ENCODE measurements at regions not wholly inside any gene's neighbourhood (a gene's known extent, or its start where the extent isn't known, plus 50 kb on each side); places are given as distances from the start of the nearest gene placed in this dataset.

DNA sequence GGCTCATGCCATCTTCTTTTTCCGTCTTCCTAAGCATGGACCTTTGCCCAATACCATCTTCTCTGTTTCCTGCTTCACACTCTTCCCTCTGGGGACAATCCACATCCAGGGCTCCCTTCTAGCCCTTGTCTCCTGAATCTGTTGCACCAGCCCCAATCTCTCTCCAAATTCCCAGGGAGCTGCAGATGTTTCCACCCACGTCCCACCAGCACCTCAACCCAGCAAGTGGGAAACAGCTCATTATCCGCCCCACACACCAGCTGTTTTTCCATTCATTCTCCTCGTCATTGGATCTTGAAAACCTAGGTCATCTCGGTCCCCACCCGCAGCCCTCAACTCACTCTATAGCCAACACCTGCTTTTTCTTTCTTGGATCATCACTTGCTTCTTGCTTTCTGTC is 185.0 kb upstream of the CDYL start:
- H3K4me1 Mint-ChIP-seq: peaks cover 2% of the 10 kb centered on the region
- H3K4me3 ChIP-seq (ENCODE audit: low read length): no peak overlapping the region
- H3K9me3 Mint-ChIP-seq: no peaks in the 10 kb centered on the region
- H3K9me3 ChIP-seq (ENCODE audit: control insufficient read depth, low read length): no peaks in the 10 kb centered on the region
- no peak overlapping the region for H3K4me3 Mint-ChIP-seq
- H3K27me3 ChIP-seq (ENCODE audit: control insufficient read depth, insufficient read depth, low read length, poor library complexity, severe bottlenecking): no peaks in the 10 kb centered on the region
- H3K36me3 ChIP-seq (ENCODE audit: control insufficient read depth, insufficient read depth, low read length): no peaks in the 10 kb centered on the region
- no peaks in the 10 kb centered on the region for H3K36me3 Mint-ChIP-seq (ENCODE audit: low read depth)
- H3K27ac Mint-ChIP-seq: no peak overlapping the region
- no peaks in the 10 kb centered on the region for H3K4me1 ChIP-seq (ENCODE audit: control insufficient read depth, insufficient read depth, low read length)
- H3K27me3 Mint-ChIP-seq (ENCODE audit: insufficient read depth): peaks cover 7% of the 10 kb centered on the region
- H3K27ac ChIP-seq (ENCODE audit: low read depth, low read length): no peak overlapping the region
- WGBS, 2 experiments (ENCODE audit: insufficient coverage in 1 of 2, insufficient read length in 1 of 2): 89 to 91% methylated on average over 6 of the region's 6 CpGs
- TF ChIP-seq CTCF (conservative IDR thresholded peaks at IDR 0.05): no peak
- no peak overlapping the region for H3K9ac ChIP-seq (ENCODE audit: extremely low read depth, low read length, poor library complexity, severe bottlenecking)
- DNase-seq: no peak

- no peaks in the 10 kb centered on the region for H3K36me3 Mint-ChIP-seq (ENCODE audit: low read depth)
- no peaks in the 10 kb centered on the region for H3K4me1 ChIP-seq (ENCODE audit: control insufficient read depth, insufficient read depth, low read length)
- H3K4me3 Mint-ChIP-seq: no peak overlapping the region
- no peak overlapping the region for H3K27ac Mint-ChIP-seq
- H3K27me3 Mint-ChIP-seq (ENCODE audit: insufficient read depth): peaks cover 6% of the 10 kb centered on the region
- no peak for TF ChIP-seq CTCF (conservative IDR thresholded peaks at IDR 0.05)
- no peaks in the 10 kb centered on the region for H3K9me3 Mint-ChIP-seq
- no peak overlapping the region for H3K9ac ChIP-seq (ENCODE audit: extremely low read depth, low read length, poor library complexity, severe bottlenecking)
- no peaks in the 10 kb centered on the region for H3K9me3 ChIP-seq (ENCODE audit: control insufficient read depth, low read length)
- WGBS, 2 experiments (ENCODE audit: insufficient coverage in 1 of 2, insufficient read length in 1 of 2): 83 to 90% methylated on average over 2 of the region's 2 CpGs
- H3K4me3 ChIP-seq (ENCODE audit: low read length): no peak overlapping the region
- peaks cover 2% of the 10 kb centered on the region for H3K4me1 Mint-ChIP-seq
- H3K36me3 ChIP-seq (ENCODE audit: control insufficient read depth, insufficient read depth, low read length): no peaks in the 10 kb centered on the region
- H3K27me3 ChIP-seq (ENCODE audit: control insufficient read depth, insufficient read depth, low read length, poor library complexity, severe bottlenecking): no peaks in the 10 kb centered on the region
- no peak for DNase-seq
- H3K27ac ChIP-seq (ENCODE audit: low read depth, low read length): no peak overlapping the region
These were observed 186.9 kb upstream of the CDYL start for GRCh38 chr6:4589295-4589694.

GRCh38 chr6:4588581-4588980 is 187.6 kb upstream of the CDYL start:
- H3K9ac ChIP-seq (ENCODE audit: extremely low read depth, low read length, poor library complexity, severe bottlenecking): no peak overlapping the region
- no peak overlapping the region for H3K27ac ChIP-seq (ENCODE audit: low read depth, low read length)
- no peaks in the 10 kb centered on the region for H3K36me3 Mint-ChIP-seq (ENCODE audit: low read depth)
- no peak for TF ChIP-seq CTCF (conservative IDR thresholded peaks at IDR 0.05)
- no peaks in the 10 kb centered on the region for H3K27me3 ChIP-seq (ENCODE audit: control insufficient read depth, insufficient read depth, low read length, poor library complexity, severe bottlenecking)
- no peak for DNase-seq
- peaks cover 7% of the 10 kb centered on the region for H3K4me1 Mint-ChIP-seq
- H3K36me3 ChIP-seq (ENCODE audit: control insufficient read depth, insufficient read depth, low read length): no peaks in the 10 kb centered on the region
- no peak overlapping the region for H3K4me3 Mint-ChIP-seq
- H3K9me3 Mint-ChIP-seq: no peaks in the 10 kb centered on the region
- peaks cover 6% of the 10 kb centered on the region for H3K27me3 Mint-ChIP-seq (ENCODE audit: insufficient read depth)
- H3K9me3 ChIP-seq (ENCODE audit: control insufficient read depth, low read length): no peaks in the 10 kb centered on the region
- WGBS, 2 experiments (ENCODE audit: insufficient coverage in 1 of 2, insufficient read length in 1 of 2): 80 to 94% methylated on average over 2 to 7 of the region's 7 CpGs
- no peak overlapping the region for H3K27ac Mint-ChIP-seq
- H3K4me3 ChIP-seq (ENCODE audit: low read length): no peak overlapping the region
- H3K4me1 ChIP-seq (ENCODE audit: control insufficient read depth, insufficient read depth, low read length): peaks cover 3% of the 10 kb centered on the region

All from endodermal cell (in vitro differentiated cells).